ENCODE measurements at regions not wholly inside any gene's neighbourhood (a gene's known extent, or its start where the extent isn't known, plus 50 kb on each side); places are given as distances from the start of the nearest gene placed in this dataset.

- intact Hi-C loops (cut with micrococcal nuclease) = no loop called here
- CTCF ChIA-PET = no interaction called here
- ATAC-seq (ENCODE audit: low read depth) (no peak), DNase-seq (no peak)
- Mint-ChIP-seq H3K4me3 (no peak overlapping the region), H3K27me3 (no peaks in the 10 kb centered on the region), H3K36me3 (ENCODE audit: low read depth) (no peaks in the 10 kb centered on the region), H3K4me1 (no peaks in the 10 kb centered on the region), H3K27ac (no peak overlapping the region), H3K9me3 (no peaks in the 10 kb centered on the region)
- POLR2A ChIA-PET = no interaction called here
- no peak for TF ChIP-seq CTCF (IDR thresholded peaks at IDR 0.05)
Observed at GRCh38 chr9:13845460-13845859, 468.5 kb downstream of the NFIB start.

- H3K4me1 Mint-ChIP-seq = no peaks in the 10 kb centered on the region
- ChIA-PET CTCF (no interaction called here), POLR2A (no interaction called here)
- intact Hi-C loops (cut with micrococcal nuclease) = no loop called here
- no peak overlapping the region for H3K4me3 Mint-ChIP-seq
- DNase-seq = no peak
- H3K27me3 Mint-ChIP-seq = no peaks in the 10 kb centered on the region
- H3K27ac Mint-ChIP-seq = no peak overlapping the region
- H3K36me3 Mint-ChIP-seq (ENCODE audit: low read depth) = no peaks in the 10 kb centered on the region
- no peak for TF ChIP-seq CTCF (IDR thresholded peaks at IDR 0.05)
- ATAC-seq (ENCODE audit: low read depth) = no peak
- no peaks in the 10 kb centered on the region for H3K9me3 Mint-ChIP-seq
Observed at GRCh38 chr9:13841746-13842462, 472.0 kb downstream of the NFIB start.

- no peaks in the 10 kb centered on the region for H3K4me1 Mint-ChIP-seq
- no peak for DNase-seq
- no peak overlapping the region for H3K4me3 Mint-ChIP-seq
- intact Hi-C loops (cut with micrococcal nuclease) = no loop called here
- peaks cover 22% of the 10 kb centered on the region for H3K9me3 Mint-ChIP-seq
- H3K36me3 Mint-ChIP-seq (ENCODE audit: low read depth) = no peaks in the 10 kb centered on the region
- no peak overlapping the region for H3K27ac Mint-ChIP-seq
- ChIA-PET POLR2A (no interaction called here), CTCF (no interaction called here)
- no peak for ATAC-seq (ENCODE audit: low read depth)
- TF ChIP-seq CTCF (IDR thresholded peaks at IDR 0.05) = no peak
- H3K27me3 Mint-ChIP-seq = no peaks in the 10 kb centered on the region
Observed at GRCh38 chr9:13832446-13832845, 481.5 kb downstream of the NFIB start.

- no peak overlapping the region for H3K27ac Mint-ChIP-seq
- no peaks in the 10 kb centered on the region for H3K27me3 Mint-ChIP-seq
- POLR2A ChIA-PET = no interaction called here
- CTCF ChIA-PET = no interaction called here
- no peak for TF ChIP-seq CTCF (IDR thresholded peaks at IDR 0.05)
- no peaks in the 10 kb centered on the region for H3K36me3 Mint-ChIP-seq (ENCODE audit: low read depth)
- peaks cover 5% of the 10 kb centered on the region for H3K9me3 Mint-ChIP-seq
- intact Hi-C loops (cut with micrococcal nuclease) = no loop called here
- no peaks in the 10 kb centered on the region for H3K4me1 Mint-ChIP-seq
- no peak for DNase-seq
- no peak for ATAC-seq (ENCODE audit: low read depth)
- H3K4me3 Mint-ChIP-seq = no peak overlapping the region
Observed at GRCh38 chr9:13823026-13823425, 490.9 kb downstream of the NFIB start.

- no peaks in the 10 kb centered on the region for H3K4me1 Mint-ChIP-seq
Observed at GRCh38 chr9:13817754-13818278, 496.1 kb downstream of the NFIB start.

More at GRCh38 chr9:13817754-13818278, 496.1 kb downstream of the NFIB start:
- ATAC-seq (ENCODE audit: low read depth) = no peak
- DNase-seq = no peak
- intact Hi-C loops (cut with micrococcal nuclease) = loop anchor here (5.0 kb wide), 1 partner anchor 51 kb away; no protein-coding TSS in a partner anchor
- Mint-ChIP-seq H3K36me3 (ENCODE audit: low read depth) (no peaks in the 10 kb centered on the region), H3K27ac (no peak overlapping the region), H3K9me3 (peaks cover 5% of the 10 kb centered on the region), H3K27me3 (no peaks in the 10 kb centered on the region), H3K4me3 (no peak overlapping the region)
- POLR2A ChIA-PET = no interaction called here
- CTCF ChIA-PET = no interaction called here
- TF ChIP-seq CTCF (IDR thresholded peaks at IDR 0.05) = no peak
